Umbilical cord (tissue), 1 donor: ENCODE measurements at regions not wholly inside any gene's neighbourhood (a gene's known extent, or its start where the extent isn't known, plus 50 kb on each side); places are given as distances from the start of the nearest gene placed in this dataset.

Experiments
- DNase-seq: peaks from one replicate; pipeline ENCODE4 v3.0.0-alpha.2; 2015; ENCODE audit warnings: low spot score

DNA sequence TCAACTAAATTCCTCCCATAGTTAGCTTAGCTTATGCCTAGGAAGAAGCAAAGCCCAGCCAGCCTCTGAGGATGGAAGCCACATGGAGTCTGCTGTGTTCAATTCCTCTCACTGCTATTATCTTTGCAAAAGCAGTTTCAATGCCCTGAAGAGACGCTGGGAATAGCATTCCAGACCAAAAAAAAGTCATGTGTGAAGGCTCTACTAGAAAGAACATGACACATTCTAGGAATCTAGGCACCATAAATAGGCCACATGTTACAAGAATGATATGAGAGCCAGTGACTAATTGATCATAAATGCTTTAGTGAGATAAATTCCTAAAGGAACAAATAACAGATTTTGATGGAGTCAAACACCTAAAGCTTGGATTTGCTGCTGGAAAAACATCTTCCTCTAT, 800.8 kb downstream of the TUSC7 start:
- DNase-seq, result peak; percentile 14

DNA sequence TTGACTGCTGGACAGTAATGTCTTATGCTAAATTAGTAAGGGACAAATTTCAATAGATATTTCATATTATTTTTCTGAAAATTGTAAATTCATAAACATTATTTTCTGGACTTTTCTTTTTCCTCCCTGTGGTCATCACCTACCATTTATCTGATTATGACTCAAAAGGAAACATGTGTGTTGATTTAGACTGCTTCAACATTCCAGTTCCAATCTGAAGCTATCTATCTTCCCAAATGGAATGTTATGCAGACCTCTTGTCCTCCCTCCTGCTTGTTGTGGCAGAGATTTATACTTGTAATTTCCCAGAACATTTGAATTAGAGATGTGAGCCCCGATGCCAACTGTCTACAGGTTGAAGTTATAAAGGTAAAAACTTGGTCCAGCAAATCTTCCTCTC, 803.4 kb downstream of the TUSC7 start:
- DNase-seq, result no peak

DNA sequence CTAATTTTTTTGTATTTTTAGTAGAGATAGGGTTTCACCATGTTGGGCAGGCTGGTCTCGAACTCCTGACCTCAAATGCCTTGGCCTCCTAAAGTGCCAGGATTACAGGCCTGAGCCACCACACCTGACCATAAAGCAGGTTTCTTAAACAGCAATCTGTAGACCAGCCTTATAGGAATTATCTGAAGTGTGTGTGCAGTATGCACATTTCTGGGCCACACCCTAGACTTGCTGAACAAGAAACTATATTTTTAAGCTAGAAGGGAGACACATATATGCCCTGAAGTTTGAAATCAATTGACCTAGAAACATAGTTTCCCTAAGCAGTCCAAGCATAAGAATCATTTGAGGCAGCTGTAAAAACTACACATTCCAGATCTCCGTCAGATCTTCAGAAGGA, 805.7 kb downstream of the TUSC7 start:
- peak; percentile 34 for DNase-seq

GRCh38 chr3:117518364-117518763, 808.8 kb downstream of the TUSC7 start:
- no peak for DNase-seq

- no peak for DNase-seq
Observed at GRCh38 chr3:117519776-117520175, 810.2 kb downstream of the TUSC7 start.

- DNase-seq, result no peak
Observed at GRCh38 chr3:117520582-117520981, 811.0 kb downstream of the TUSC7 start.

DNA sequence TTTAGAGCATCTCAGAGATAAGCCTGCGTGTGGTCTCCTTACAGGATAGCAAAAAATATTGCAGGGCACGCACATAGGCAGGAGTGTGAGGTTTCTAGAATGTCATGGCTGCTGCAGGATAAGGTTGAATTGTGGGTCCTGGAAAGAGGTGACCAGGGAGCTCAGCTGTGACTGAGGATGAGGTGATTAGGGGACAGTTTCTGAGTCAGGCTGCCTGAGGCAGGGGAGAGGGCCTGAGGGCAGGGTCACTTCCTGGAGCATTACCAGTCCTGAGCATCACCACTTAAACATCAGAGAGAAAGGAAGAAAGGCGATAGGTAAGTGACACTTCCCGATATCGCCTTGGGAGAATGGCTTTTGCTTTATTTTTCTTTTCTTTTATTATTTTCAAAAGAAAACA, 813.8 kb downstream of the TUSC7 start:
- DNase-seq, result no peak

GRCh38 chr3:117524890-117525289, 815.3 kb downstream of the TUSC7 start:
- peak; percentile 43 for DNase-seq

DNA sequence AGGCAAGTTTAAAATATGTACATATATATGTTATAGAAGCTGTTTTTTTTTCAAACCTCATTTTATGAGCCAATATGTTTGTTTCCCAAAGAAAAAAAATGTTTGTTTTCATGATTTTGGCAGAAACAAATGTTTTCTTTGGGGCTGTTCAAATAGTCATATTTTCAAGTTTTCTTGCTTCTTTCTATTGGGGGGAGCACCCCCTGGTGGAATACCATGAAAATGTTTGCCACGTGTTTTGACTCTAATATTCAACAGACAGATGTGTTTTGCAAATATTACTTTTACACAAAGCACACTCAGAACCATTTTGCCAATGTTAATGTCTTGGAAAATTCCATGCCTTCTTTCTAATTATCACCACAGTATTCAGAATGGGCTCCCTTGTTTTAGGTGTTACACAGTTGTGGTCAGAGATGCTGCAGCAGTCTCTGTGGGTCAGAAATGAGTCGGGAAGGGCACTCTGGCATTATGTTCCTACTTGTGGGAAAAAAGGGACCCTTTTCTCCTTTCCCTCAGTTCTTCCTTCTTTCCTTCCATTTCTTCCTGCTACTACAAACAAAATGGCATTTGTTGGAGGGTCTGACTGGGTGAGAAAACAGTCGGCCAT, 817.0 kb downstream of the TUSC7 start:
- DNase-seq, result peak; percentile 63

- no peak for DNase-seq
Observed at GRCh38 chr3:117527346-117527745, 817.8 kb downstream of the TUSC7 start.

- DNase-seq, result no peak
Observed at GRCh38 chr3:117528688-117529087, 819.1 kb downstream of the TUSC7 start.

GRCh38 chr3:117531078-117531767, 821.6 kb downstream of the TUSC7 start:
- no peak for DNase-seq

- DNase-seq, result no peak
Observed at GRCh38 chr3:117532268-117532667, 822.7 kb downstream of the TUSC7 start.

GRCh38 chr3:117534138-117534537, 824.6 kb downstream of the TUSC7 start:
- no peak for DNase-seq

DNA sequence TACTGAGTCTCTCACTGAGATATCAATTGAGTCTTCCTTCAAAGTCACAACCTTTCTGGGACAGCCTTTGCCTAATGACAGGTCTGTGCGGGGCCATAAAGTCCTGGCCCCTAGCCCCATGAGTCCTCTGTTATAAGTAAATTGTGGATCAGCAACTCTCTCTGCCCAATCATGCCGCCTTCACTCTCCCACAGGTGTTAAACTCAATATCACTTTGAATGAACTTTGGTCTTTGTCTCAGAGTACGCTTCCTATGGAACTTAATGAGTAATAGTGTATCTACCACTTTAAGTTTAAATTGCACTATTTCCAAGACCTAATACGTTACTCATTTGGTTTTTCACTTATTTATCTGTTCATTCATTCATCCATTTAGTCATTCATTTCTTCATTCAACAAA, 826.4 kb downstream of the TUSC7 start:
- no peak for DNase-seq

GRCh38 chr3:117537949-117538348, 828.4 kb downstream of the TUSC7 start:
- DNase-seq, result no peak

DNA sequence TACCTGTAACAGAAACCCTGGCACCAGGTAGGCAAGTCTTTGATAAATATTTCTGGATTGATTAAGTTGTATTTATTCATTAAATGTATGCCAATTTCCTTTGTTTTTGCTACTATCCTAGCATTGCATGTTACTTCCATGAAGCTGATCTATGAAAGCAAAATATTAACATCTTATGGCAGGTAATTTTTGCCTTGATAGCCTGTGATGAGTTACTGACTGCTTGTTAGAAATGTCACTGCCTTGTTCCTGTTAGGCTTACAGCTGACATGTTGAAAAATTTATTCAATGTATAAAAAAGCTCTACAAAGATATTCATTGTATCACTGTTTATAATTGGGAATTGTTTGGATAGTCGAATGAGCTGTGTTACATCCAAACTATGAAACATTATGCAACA, 830.1 kb downstream of the TUSC7 start:
- DNase-seq, result no peak

DNA sequence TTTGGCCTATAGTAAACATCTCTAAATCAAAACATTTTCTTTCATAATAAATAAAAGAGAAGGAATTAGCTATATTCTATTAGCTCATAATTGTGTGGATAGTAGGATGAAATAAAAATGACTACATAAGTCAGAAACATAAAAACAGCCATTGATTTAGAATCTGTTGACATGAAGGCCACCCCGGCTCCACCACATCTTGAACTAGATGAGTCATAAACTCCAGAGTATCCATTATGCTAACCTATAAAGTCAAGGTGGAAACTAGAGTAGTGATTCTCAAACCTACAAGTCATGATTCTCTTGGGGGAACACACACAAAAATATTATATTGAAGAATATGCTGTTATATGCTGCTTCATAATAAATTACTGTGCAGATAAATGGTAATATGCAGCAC, 831.0 kb downstream of the TUSC7 start:
- no peak for DNase-seq

DNA sequence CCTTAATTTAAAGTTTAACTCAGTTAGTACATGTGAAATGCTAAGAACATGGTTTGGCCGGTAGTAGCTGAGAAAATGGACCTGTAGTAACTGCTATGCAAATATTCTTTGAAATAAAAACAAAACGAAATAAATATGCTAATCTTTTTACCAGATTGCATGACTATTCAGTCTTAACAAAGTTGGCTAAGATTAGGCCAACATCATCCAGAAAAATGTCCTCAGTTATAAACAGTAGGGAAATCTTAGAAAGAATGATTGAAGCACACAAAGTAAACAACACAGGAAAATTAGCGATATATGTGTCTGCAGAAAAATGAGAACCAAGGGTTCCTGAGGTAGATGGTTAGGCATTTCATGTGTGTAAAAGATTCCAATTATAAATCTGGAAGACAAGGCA, 832.1 kb downstream of the TUSC7 start:
- no peak for DNase-seq

- DNase-seq, result no peak
Observed at GRCh38 chr3:117543521-117543920, 833.9 kb downstream of the TUSC7 start.

- DNase-seq, result no peak
Observed at GRCh38 chr3:117545484-117545883, 835.9 kb downstream of the TUSC7 start.

GRCh38 chr3:117547956-117548550, 838.5 kb downstream of the TUSC7 start:
- DNase-seq, result peak; percentile 69

DNA sequence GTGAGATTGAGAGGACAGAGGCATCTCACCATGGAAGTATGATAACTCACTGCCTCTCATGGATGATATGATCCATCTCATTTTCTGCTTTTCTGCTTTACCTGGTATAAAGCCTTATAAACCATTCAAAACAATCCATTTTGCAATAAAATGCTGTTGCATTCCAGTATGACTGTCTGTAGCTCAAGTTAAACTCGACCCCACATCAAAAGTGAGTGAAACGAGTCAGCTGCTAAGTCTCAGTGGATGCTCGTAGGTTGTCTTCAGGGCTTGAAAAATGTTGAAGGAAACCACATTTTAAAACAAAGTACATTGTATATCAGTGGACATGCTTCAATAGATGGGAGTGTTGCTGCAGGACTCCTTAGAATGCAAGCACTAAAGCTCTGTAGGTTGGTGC, 839.0 kb downstream of the TUSC7 start:
- no peak for DNase-seq
